Skeletal muscle satellite cell (primary cell): ENCODE measurements at regions not wholly inside any gene's neighbourhood (a gene's known extent, or its start where the extent isn't known, plus 50 kb on each side); places are given as distances from the start of the nearest gene placed in this dataset.
A peak's percentile ranks its signal among the peaks of the same experiment; 100 is the strongest.
"Not testable (repeated sequence)": the region's sequence is repeated elsewhere in the genome, so short reads cannot be mapped to it uniquely, and the experiment has no call there.

ENCODE experiments used
- H3K27me3 ChIP-seq: 2 replicates; pipeline ENCODE4 v1.7.0; 2013; ENCODE audit warnings: low read length; ENCODE audit not compliant: control insufficient read depth, insufficient read depth
- H3K36me3 ChIP-seq: 2 replicates; pipeline ENCODE4 v1.7.0; 2013; ENCODE audit warnings: mild to moderate bottlenecking, control low read depth, low read length; ENCODE audit not compliant: insufficient read depth
- H3K4me1 ChIP-seq: 2 replicates; pipeline ENCODE4 v1.7.0; 2013; ENCODE audit warnings: low read length; ENCODE audit not compliant: control insufficient read depth, insufficient read depth
- H3K4me2 ChIP-seq: 2 replicates; pipeline ENCODE4 v1.7.0; 2013; ENCODE audit warnings: mild to moderate bottlenecking, low read length
- H3K4me3 ChIP-seq: 2 replicates; pipeline ENCODE4 v1.7.0; 2013; ENCODE audit warnings: low read length
- H3K9ac ChIP-seq: 2 replicates; pipeline ENCODE4 v1.7.0; 2013; ENCODE audit warnings: mild to moderate bottlenecking, low read depth, low read length, moderate library complexity
- H3K9me3 ChIP-seq: replicated peaks from 2 replicates; pipeline ENCODE4 v1.7.0; 2013; ENCODE audit warnings: mild to moderate bottlenecking, control low read depth, low read length

- Histone ChIP-seq H3K9ac (no peak overlapping the region), H3K4me3 (no peak overlapping the region), H3K27me3 (no peaks in the 10 kb centered on the region), H3K4me1 (no peaks in the 10 kb centered on the region), H3K4me2 (no peak overlapping the region), H3K36me3 (no peaks in the 10 kb centered on the region), H3K9me3 (no peaks in the 10 kb centered on the region)
Observed at GRCh38 chr6:114955363-114955762, 612.5 kb upstream of the HS3ST5 start.

GRCh38 chr6:114952229-114952628 lies 609.4 kb upstream of the HS3ST5 start:
- H3K9ac ChIP-seq = no peak overlapping the region
- H3K27me3 ChIP-seq = no peaks in the 10 kb centered on the region
- H3K4me3 ChIP-seq = no peak overlapping the region
- H3K4me2 ChIP-seq = no peak overlapping the region
- no peaks in the 10 kb centered on the region for H3K36me3 ChIP-seq
- no peaks in the 10 kb centered on the region for H3K4me1 ChIP-seq
- no peaks in the 10 kb centered on the region for H3K9me3 ChIP-seq

GRCh38 chr6:114945392-114945791 lies 602.6 kb upstream of the HS3ST5 start:
- Histone ChIP-seq H3K9me3 (no peaks in the 10 kb centered on the region), H3K4me2 (no peak overlapping the region), H3K27me3 (no peaks in the 10 kb centered on the region), H3K4me3 (no peak overlapping the region), H3K36me3 (no peaks in the 10 kb centered on the region), H3K9ac (no peak overlapping the region), H3K4me1 (no peaks in the 10 kb centered on the region)

- H3K27me3 ChIP-seq = no peaks in the 10 kb centered on the region
- no peaks in the 10 kb centered on the region for H3K9me3 ChIP-seq
- H3K4me1 ChIP-seq = no peaks in the 10 kb centered on the region
- H3K9ac ChIP-seq = no peak overlapping the region
- no peak overlapping the region for H3K4me3 ChIP-seq
- no peak overlapping the region for H3K4me2 ChIP-seq
- no peaks in the 10 kb centered on the region for H3K36me3 ChIP-seq
Observed at GRCh38 chr6:114941078-114941477, 598.3 kb upstream of the HS3ST5 start.

- no peak overlapping the region for H3K9ac ChIP-seq
- H3K4me3 ChIP-seq = no peak overlapping the region
- H3K4me2 ChIP-seq = no peak overlapping the region
- no peaks in the 10 kb centered on the region for H3K36me3 ChIP-seq
- H3K27me3 ChIP-seq = no peaks in the 10 kb centered on the region
- H3K9me3 ChIP-seq = no peaks in the 10 kb centered on the region
- no peaks in the 10 kb centered on the region for H3K4me1 ChIP-seq
Observed at GRCh38 chr6:114940181-114940580, 597.4 kb upstream of the HS3ST5 start.

GRCh38 chr6:114939630-114940029 lies 596.8 kb upstream of the HS3ST5 start:
- H3K9me3 ChIP-seq = no peaks in the 10 kb centered on the region
- H3K27me3 ChIP-seq = no peaks in the 10 kb centered on the region
- no peak overlapping the region for H3K9ac ChIP-seq

GRCh38 chr6:114936080-114936479 lies 593.3 kb upstream of the HS3ST5 start:
- Histone ChIP-seq H3K4me3 (no peak overlapping the region), H3K9ac (no peak overlapping the region), H3K9me3 (no peaks in the 10 kb centered on the region), H3K4me2 (no peak overlapping the region), H3K4me1 (no peaks in the 10 kb centered on the region), H3K27me3 (no peaks in the 10 kb centered on the region), H3K36me3 (no peaks in the 10 kb centered on the region)

More at GRCh38 chr6:114939630-114940029, 596.8 kb upstream of the HS3ST5 start:
- Histone ChIP-seq H3K36me3 (no peaks in the 10 kb centered on the region), H3K4me1 (no peaks in the 10 kb centered on the region), H3K4me2 (no peak overlapping the region), H3K4me3 (no peak overlapping the region)

- Histone ChIP-seq H3K4me2 (no peak overlapping the region), H3K36me3 (no peaks in the 10 kb centered on the region), H3K9ac (no peak overlapping the region), H3K27me3 (no peaks in the 10 kb centered on the region), H3K4me1 (no peaks in the 10 kb centered on the region), H3K4me3 (no peak overlapping the region), H3K9me3 (no peaks in the 10 kb centered on the region)
Observed at GRCh38 chr6:114934079-114934478, 591.3 kb upstream of the HS3ST5 start.

- H3K4me1 ChIP-seq, H3K4me2 ChIP-seq, H3K4me3 ChIP-seq, H3K36me3 ChIP-seq, H3K27me3 ChIP-seq, H3K9ac ChIP-seq, H3K9me3 ChIP-seq: not testable (repeated sequence)
Observed at GRCh38 chr6:114928731-114929130, 585.9 kb upstream of the HS3ST5 start.

- Histone ChIP-seq H3K4me2 (no peak overlapping the region), H3K27me3 (no peaks in the 10 kb centered on the region), H3K9ac (no peak overlapping the region)
Observed at GRCh38 chr6:114906096-114906495, 563.3 kb upstream of the HS3ST5 start.

GRCh38 chr6:114897536-114897935 lies 554.7 kb upstream of the HS3ST5 start:
- no peaks in the 10 kb centered on the region for H3K9me3 ChIP-seq

More at GRCh38 chr6:114906096-114906495, 563.3 kb upstream of the HS3ST5 start:
- H3K4me3 ChIP-seq = no peak overlapping the region
- H3K4me1 ChIP-seq = no peaks in the 10 kb centered on the region
- no peaks in the 10 kb centered on the region for H3K36me3 ChIP-seq
- no peaks in the 10 kb centered on the region for H3K9me3 ChIP-seq

GRCh38 chr6:114892211-114892610 lies 549.4 kb upstream of the HS3ST5 start:
- Histone ChIP-seq H3K27me3 (no peaks in the 10 kb centered on the region), H3K9ac (no peak overlapping the region), H3K4me3 (no peak overlapping the region), H3K4me2 (no peak overlapping the region), H3K9me3 (no peaks in the 10 kb centered on the region), H3K4me1 (peaks cover 2% of the 10 kb centered on the region), H3K36me3 (no peaks in the 10 kb centered on the region)

More at GRCh38 chr6:114897536-114897935, 554.7 kb upstream of the HS3ST5 start:
- H3K4me2 ChIP-seq = peak overlapping the region; percentile 26
- no peaks in the 10 kb centered on the region for H3K27me3 ChIP-seq
- no peak overlapping the region for H3K9ac ChIP-seq
- H3K4me1 ChIP-seq = peaks cover 5% of the 10 kb centered on the region
- H3K36me3 ChIP-seq = no peaks in the 10 kb centered on the region
- no peak overlapping the region for H3K4me3 ChIP-seq
